ENCODE measurements at regions not wholly inside any gene's neighbourhood (a gene's known extent, or its start where the extent isn't known, plus 50 kb on each side); places are given as distances from the start of the nearest gene placed in this dataset.
A peak's percentile ranks its signal among the peaks of the same experiment; 100 is the strongest.
"Not testable (repeated sequence)": the region's sequence is repeated elsewhere in the genome, so short reads cannot be mapped to it uniquely, and the experiment has no call there.

GRCh38 chr6:11452106-11452505, 85.4 kb upstream of the TMEM170B start:
- not testable (repeated sequence) for DNase-seq (ENCODE audit: low read depth)

- DNase-seq (ENCODE audit: low read depth) = no peak
These were observed 87.5 kb upstream of the TMEM170B start for GRCh38 chr6:11450037-11450436.

DNA sequence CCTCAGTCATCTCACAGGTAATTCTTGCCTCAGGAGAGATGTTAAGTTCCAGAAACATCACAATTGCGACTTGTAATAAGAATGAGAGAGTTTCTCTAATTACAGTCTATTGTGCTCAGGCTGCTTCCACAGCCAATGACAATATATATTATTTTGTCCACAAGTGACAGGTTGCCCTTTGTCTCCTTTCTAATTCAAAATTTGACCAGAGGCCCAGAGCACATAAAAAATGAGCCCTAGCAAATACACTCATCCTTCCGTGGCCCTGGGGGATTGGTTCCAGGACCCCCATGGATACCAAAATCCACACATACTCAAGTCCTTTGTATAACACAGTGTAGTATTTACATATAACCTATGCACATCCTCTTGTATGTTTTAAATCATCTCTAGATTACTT, 88.1 kb upstream of the TMEM170B start:
- no peak for DNase-seq (ENCODE audit: low read depth)

DNA sequence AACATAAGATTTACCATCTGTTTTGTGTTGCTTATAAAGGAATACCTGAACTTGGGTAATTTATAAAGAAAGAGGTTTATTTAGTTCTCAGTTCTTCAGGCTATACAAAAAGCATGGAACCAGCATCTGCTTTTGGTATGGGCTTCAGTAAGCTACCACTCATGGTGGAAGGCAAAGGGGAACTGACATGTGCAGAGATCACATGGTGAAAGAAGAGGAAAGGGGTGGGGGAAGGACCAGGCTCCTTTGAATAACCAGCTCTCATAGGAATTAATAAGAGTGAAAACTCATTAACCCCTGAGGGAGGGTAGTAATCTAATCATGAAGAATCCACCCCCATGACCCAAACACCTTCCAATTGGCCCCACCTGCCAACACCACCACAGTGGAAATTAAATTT, 89.5 kb upstream of the TMEM170B start:
- no peak for DNase-seq (ENCODE audit: low read depth)

DNA sequence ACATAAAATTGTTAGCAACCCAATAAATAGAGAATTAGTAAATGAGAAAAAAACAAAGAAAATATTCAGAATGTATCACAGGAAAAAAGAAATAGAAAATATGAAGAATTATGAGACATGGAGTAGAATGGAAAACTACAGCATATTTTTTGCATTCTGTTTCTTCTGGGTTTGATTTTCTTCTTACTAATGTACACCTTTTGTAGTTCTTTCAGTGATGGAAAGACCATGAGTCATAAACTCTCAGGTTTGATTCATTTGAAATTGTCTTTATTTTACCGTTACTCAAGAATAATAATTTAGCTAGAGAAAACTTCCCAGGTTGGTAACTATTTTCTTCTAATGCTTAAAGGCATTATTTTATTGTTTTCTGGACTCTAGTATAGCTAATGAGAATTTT, 90.3 kb upstream of the TMEM170B start:
- no peak for DNase-seq (ENCODE audit: low read depth)

- no peak for DNase-seq (ENCODE audit: low read depth)
These were observed 92.4 kb upstream of the TMEM170B start for GRCh38 chr6:11445146-11445545.

GRCh38 chr6:11443125-11443524, 94.4 kb upstream of the TMEM170B start:
- DNase-seq (ENCODE audit: low read depth) = not testable (repeated sequence)

DNA sequence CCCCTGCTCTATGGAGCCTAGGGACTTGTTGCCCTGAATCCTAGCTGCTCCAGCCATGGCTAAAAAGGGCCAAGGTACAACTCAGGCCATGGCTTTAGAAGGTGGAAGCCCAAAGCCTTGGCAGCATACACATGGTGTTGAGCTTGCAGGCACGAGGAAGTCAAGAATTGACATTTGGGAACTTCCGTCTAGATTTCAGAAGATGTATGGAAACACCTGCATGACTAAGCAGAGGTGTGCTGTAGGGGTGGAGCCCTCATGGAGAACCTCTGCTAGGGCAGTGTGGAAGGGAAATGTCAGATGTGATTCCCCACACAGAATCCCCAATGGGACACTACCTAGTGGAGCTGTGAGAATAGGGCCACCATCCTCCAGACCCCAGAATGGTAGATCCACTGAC, 95.1 kb upstream of the TMEM170B start:
- DNase-seq (ENCODE audit: low read depth) = no peak

DNA sequence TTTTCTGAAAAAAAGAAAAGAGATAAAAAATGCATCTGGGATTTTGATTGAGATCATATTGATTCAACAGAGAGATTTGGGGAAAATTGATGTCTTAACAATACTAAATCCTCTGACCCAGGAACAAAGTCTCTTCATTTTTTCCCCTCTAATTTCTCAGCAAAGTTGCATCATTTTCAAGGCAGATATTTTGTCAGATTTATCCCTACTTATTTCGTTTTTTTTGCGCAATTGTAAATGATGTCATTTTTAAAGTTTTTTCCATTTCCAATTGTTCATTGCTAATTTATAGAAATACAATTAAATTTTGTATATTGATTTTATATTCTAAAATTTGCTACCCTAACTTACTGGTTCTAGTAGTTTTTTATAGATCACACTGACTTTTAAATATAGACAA, 97.7 kb upstream of the TMEM170B start:
- no peak for DNase-seq (ENCODE audit: low read depth)

- peak; percentile 31 for DNase-seq (ENCODE audit: low read depth)
These were observed 98.5 kb upstream of the TMEM170B start for GRCh38 chr6:11439017-11439420.

- DNase-seq (ENCODE audit: low read depth) = peak; percentile 37
These were observed 99.6 kb upstream of the TMEM170B start for GRCh38 chr6:11437824-11438459.

DNA sequence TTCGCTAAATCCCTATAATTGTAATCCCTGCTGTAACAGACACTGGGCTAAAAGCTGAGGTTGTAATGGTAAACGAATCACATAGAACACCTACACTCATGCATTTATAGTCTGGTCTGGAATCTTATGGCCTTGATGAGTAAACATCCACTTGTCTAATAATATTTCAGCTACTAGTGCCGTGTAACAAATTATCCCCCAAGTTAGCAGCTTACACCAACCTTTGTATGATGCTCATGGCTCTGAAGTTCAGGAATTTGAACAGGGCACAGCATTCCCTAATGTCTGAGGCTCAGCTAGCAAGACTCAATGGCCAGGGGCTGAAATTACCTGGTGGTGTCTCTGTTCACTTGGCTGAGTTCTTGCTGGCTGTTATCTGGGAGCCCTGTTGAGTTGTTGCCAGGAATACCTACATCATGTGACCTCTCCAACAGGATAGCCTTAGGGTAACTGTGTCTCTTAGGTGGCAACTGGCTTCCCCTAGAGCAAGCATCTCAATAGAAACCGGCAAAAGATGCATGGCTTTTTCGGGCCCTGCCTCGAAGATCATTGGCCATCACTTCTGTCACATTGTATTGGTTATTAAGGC, 100.9 kb upstream of the TMEM170B start:
- no peak for DNase-seq (ENCODE audit: low read depth)

- peak; percentile 57 for DNase-seq (ENCODE audit: low read depth)
These were observed 102.8 kb upstream of the TMEM170B start for GRCh38 chr6:11434565-11435326.

DNA sequence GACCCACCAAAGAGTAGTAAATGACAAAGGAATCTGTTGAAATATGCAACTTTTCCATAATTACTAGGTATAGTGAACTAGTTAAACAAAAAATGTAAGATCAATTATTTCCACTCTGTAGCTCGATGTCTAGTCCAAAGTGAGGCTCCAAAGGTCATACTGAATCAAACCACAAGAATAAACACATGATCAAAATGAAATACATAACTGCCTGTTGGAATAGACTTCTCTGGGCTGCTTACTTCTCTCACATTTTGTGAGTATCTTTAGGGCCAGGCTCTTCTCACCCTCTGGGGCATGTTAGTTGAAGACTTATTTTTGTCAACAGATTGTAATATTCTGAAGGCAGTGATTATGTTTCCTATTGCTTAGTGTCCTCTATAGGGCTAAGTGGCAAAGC, 103.7 kb upstream of the TMEM170B start:
- no peak for DNase-seq (ENCODE audit: low read depth)

DNA sequence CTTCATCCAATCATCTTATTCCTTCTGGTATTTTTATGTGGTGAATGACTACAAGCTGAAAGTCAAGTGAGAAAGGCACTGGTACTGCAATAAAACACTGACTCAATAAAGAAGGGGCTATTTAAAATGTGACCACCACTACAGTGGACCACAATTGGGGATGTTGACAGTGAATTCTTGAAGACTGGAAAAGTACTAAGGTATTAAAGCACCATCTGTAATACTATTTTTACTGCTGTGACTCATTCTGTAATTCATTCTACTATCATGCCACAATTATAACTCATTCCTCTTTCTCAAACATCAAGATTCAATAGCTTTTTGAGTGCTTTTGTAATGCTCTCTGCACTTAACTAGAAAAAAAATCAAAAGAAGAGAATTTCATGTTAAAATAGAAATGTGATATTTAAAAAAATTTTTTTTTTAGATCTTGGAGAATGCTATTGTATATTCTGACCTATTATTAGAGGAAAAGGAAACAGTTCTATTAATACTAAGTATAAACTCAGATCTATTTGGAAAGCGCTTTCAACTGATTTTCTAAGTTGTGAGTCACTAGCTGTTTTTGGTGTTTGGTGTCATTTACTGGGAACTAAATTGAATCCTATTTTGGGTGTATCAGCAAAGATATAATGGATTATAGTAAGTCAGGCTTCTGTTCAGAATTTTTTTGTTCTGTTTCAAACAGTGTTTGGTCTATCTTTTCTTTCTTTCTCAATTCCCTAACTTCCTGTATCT, 104.7 kb upstream of the TMEM170B start:
- peak; percentile 77 for DNase-seq (ENCODE audit: low read depth)

DNA sequence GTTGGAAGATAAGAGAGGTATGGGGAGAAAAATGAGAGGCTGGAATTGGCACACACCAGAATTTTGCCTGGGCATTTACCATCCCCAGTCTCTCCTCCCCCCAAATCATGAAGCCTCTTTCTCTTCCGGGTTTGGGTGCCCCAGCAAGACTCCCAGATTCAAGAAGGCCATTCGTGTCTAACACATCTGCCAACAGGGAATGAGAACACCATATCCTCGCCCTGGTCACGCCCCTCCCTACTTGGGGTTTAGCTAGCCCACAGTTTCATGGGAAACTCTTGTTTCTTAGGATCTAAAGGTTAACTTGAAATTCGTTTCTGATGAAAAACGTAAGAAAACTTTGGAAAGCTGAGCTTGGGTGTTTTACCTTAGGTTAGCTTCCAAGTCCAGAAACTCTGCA, 105.5 kb upstream of the TMEM170B start:
- peak; percentile 49 for DNase-seq (ENCODE audit: low read depth)

- no peak for DNase-seq (ENCODE audit: low read depth)
These were observed 106.1 kb upstream of the TMEM170B start for GRCh38 chr6:11431455-11431937.

GRCh38 chr6:11430036-11430435, 107.5 kb upstream of the TMEM170B start:
- peak; percentile 91 for DNase-seq (ENCODE audit: low read depth)

DNA sequence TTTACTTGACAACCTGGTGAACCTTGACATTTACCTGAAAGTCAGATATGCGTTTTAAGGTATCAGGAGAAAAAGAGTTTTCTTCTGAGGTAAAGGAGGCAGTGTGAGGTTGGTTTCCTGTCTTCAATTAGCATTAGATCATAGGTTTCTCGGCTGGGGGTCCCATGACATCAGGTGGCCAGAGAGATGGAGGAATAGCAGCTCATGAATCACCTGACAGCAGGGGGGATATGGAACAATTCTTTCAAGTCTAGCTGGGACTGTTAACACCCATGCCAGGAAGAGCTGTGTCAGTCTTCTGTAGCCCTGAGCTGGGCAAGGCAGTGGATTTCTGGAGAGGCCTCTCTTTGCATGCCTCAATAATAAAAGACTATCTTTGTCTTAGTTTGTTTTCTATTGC, 108.0 kb upstream of the TMEM170B start:
- peak; percentile 97 for DNase-seq (ENCODE audit: low read depth)

GRCh38 chr6:11428895-11429294, 108.7 kb upstream of the TMEM170B start:
- peak; percentile 94 for DNase-seq (ENCODE audit: low read depth)

DNA sequence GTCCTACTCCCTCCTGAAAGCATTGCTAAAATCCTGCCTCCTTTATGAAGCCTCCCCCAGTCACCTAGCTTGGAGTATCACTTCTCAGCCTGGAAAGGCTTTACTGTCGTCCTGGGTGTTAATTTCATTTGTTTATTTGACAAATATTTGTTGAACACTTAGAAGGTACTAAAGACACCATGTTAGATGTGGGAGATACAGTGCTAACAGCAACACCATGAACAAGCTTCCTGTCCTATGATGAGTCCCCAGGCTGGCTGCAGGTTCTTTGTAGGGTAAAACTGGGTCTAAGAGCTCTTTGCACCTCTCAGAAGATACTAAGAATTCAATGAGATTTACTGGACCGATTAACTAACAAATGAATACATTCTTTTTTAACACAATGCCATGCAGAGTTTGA, 109.2 kb upstream of the TMEM170B start:
- peak; percentile 27 for DNase-seq (ENCODE audit: low read depth)

DNA sequence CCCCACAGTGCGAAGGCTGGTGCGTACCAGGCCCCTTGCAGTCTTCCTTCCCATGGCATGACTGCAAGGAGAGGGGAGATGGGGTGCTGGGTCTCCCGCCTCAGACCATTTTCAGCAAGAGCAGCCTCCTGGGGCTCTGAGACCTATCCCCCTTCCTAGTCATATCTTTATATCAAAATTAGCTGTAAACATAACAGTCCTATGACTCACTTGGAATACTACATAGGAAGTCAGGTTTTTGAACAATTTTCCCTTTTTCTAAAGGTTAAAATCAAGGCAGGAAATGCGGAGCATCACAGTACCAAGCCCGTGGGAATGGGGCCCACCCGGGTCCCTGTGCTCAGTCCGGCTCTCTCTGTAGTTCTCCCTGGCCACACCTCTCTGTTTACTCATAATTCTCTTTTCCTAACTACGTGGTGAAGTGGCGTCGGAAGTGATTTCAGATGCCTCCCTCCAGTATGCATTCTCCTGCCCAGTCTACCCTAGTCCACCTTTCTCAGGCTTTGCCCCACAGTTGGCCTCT, 109.8 kb upstream of the TMEM170B start:
- DNase-seq (ENCODE audit: low read depth) = peak; percentile 48
